Upper lobe of left lung (tissue), 6 donors: ENCODE measurements at regions not wholly inside any gene's neighbourhood (a gene's known extent, or its start where the extent isn't known, plus 50 kb on each side); places are given as distances from the start of the nearest gene placed in this dataset.
A peak's percentile ranks its signal among the peaks of the same experiment; 100 is the strongest.

ENCODE experiments used
- ATAC-seq, 2 donors: fragments of 200-7000 bp; cut with Tn5 transposase; one replicate each; pipeline ENCODE4 v1.9.1; 2022; ENCODE audit warnings: mild to moderate bottlenecking in 2 of 2, moderate library complexity in 2 of 2; ENCODE audit not compliant: low FRiP score in 2 of 2
- DNase-seq, 2 donors: peaks; one replicate each; pipeline ENCODE4 v3.0.0-alpha.2; 2019 to 2020
- H3K27ac ChIP-seq, 4 donors: fragments of 200-600 bp; sonication (generic); one replicate each; pipeline ENCODE4 v1.5.1; 2016 to 2019
- H3K27me3 ChIP-seq, 4 donors: fragments of 200-600 bp; sonication (generic); one replicate each; pipeline ENCODE4 v1.5.1; 2017 to 2019
- H3K36me3 ChIP-seq, 4 donors: fragments of 200-600 bp; sonication (generic); one replicate each; pipeline ENCODE4 v1.5.1; 2016 to 2019
- H3K4me1 ChIP-seq, 4 donors: fragments of 200-600 bp; sonication (generic); one replicate each; pipeline ENCODE4 v1.5.1; 2018 to 2019
- H3K4me3 ChIP-seq, 4 donors: fragments of 200-600 bp; sonication (generic); one replicate each; pipeline ENCODE4 v1.5.1; 2017 to 2019; ENCODE audit warnings: mild to moderate bottlenecking in 2 of 4, moderate library complexity in 1 of 4
- H3K9me3 ChIP-seq, 4 donors: fragments of 200-600 bp; sonication (generic); one replicate each; pipeline ENCODE4 v1.5.1; 2018 to 2019
- EP300 ChIP-seq, 4 donors: sonication (generic); formaldehyde crosslinking; IDR thresholded peaks; one replicate each; pipeline ENCODE4 v1.5.1; 2017; ENCODE audit warnings: antibody characterized with exemption in 4 of 4, control low read depth in 2 of 4
- POLR2A ChIP-seq, 4 donors: fragments of 450-650 bp; IDR thresholded peaks; one replicate each; pipeline ENCODE4 v1.5.1; 2016 to 2017; ENCODE audit warnings: antibody characterized with exemption in 4 of 4, mild to moderate bottlenecking in 2 of 4
- POLR2AphosphoS5 ChIP-seq, 2 donors: sonication (generic); formaldehyde crosslinking; IDR thresholded peaks; one replicate each; pipeline ENCODE4 v1.5.1; 2017; ENCODE audit warnings: antibody characterized with exemption in 2 of 2
- WGBS, 2 donors: methylation state at CpG; one replicate each; pipeline ENCODE4 v1.1.5; 2017 to 2018; 5-methylcytosine and 5-hydroxymethylcytosine counted together
- TF ChIP-seq, protein P1 (sequence below), 6 experiments: fragments of 450-650 bp in 4 of 6; fragments of 200-600 bp in 2 of 6; sonication (generic) in 2 of 6; IDR thresholded peaks; one replicate each; pipeline ENCODE4 v1.5.1; 2016 to 2019; ENCODE audit warnings: antibody characterized with exemption in 6 of 6
- donor health status: DM: no; HTN: no; CAD: no; lungs with moderate emphysema.
- donor health status: DM: no; HTN: yes; CAD: no; lungs with severe emphysema.

DNA sequence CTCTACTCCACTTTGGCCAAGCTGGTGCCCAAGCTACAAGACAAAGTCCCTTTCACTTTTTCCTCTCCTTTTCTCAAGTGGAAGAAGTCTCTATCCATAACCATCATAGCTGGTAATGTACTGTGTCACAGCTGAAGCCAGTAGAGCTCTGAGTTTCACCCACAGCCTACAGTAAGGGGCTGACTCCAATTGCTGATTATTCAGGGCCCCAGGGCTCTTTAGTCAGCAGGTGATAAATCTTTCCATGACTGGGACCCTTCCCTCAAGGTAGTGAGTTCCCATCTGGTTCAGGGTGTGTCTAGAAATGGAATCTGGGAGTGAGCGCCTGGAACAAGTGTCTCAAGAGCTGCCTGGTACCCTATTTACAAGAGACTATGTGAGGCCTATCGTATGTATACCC, 436.0 kb upstream of the CA10 start:
- DNase-seq (no peak), ATAC-seq (no peak)
- no peaks in the 10 kb centered on the region for H3K9me3 ChIP-seq
- no peak overlapping the region for H3K27ac ChIP-seq
- no peaks in the 10 kb centered on the region for H3K36me3 ChIP-seq
- 95% methylated on average over 2 of the region's 2 CpGs for WGBS, 2 donors
- no peak for TF ChIP-seq POLR2A (IDR thresholded peaks at IDR 0.05)
- no peak for TF ChIP-seq POLR2AphosphoS5 (IDR thresholded peaks at IDR 0.05)
- TF ChIP-seq, protein P1, sequence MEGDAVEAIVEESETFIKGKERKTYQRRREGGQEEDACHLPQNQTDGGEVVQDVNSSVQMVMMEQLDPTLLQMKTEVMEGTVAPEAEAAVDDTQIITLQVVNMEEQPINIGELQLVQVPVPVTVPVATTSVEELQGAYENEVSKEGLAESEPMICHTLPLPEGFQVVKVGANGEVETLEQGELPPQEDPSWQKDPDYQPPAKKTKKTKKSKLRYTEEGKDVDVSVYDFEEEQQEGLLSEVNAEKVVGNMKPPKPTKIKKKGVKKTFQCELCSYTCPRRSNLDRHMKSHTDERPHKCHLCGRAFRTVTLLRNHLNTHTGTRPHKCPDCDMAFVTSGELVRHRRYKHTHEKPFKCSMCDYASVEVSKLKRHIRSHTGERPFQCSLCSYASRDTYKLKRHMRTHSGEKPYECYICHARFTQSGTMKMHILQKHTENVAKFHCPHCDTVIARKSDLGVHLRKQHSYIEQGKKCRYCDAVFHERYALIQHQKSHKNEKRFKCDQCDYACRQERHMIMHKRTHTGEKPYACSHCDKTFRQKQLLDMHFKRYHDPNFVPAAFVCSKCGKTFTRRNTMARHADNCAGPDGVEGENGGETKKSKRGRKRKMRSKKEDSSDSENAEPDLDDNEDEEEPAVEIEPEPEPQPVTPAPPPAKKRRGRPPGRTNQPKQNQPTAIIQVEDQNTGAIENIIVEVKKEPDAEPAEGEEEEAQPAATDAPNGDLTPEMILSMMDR (IDR thresholded peaks at IDR 0.05): no peak
- TF ChIP-seq EP300 (IDR thresholded peaks at IDR 0.05): no peak
- H3K4me3 ChIP-seq: no peak overlapping the region
- H3K27me3 ChIP-seq: no peaks in the 10 kb centered on the region
- H3K4me1 ChIP-seq: no peaks in the 10 kb centered on the region

DNA sequence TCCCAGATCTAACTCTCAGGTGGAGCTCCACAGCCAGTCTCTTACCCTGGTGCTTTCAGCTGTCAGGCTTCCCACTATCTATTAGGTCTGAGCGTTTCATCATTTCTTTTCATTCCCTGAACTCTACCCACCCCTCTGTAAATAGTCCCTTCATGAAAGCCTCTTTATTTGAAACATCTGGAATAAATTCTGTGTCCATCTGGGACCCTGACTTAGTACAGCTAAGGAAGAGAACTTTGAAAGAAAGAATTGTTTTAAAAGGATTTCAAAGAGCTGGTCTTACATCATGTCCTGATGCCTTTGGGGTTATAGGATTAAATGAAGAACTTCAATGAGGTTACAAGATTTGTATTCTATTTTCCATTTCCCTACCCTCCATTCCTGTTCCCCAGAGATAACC, 388.5 kb upstream of the CA10 start:
- Histone ChIP-seq H3K27ac (no peak overlapping the region), H3K4me3 (no peak overlapping the region), H3K4me1 (no peaks in the 10 kb centered on the region), H3K36me3 (no peaks in the 10 kb centered on the region), H3K9me3 (no peaks in the 10 kb centered on the region), H3K27me3 (no peaks in the 10 kb centered on the region)
- TF ChIP-seq POLR2AphosphoS5 (IDR thresholded peaks at IDR 0.05): no peak
- TF ChIP-seq, protein P1 (IDR thresholded peaks at IDR 0.05): no peak
- no peak for TF ChIP-seq POLR2A (IDR thresholded peaks at IDR 0.05)
- TF ChIP-seq EP300 (IDR thresholded peaks at IDR 0.05): no peak
- WGBS, 2 donors: 48 to 73% methylated on average over 1 of the region's 1 CpG
- no peak for ATAC-seq
- DNase-seq: no peak

DNA sequence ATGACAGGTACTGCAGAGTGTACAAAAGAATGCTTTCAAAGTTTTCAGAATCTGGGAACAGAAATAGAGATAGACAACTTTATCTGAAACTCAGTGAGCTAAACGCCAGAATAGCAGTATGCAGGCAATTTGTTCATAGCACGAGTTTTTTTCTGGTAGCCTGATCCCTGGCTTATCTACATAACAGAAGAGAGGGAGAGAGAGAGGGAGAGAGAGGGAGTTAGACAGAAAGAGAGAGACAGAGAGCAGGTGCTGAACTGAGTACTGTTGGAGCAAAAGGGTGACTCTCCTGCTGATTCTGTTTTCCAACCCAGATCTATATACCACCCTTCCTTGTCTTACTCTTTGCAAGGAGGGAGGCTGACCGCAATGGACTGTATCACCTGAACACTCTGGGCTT, 388.0 kb upstream of the CA10 start:
- Histone ChIP-seq H3K4me3 (no peak overlapping the region), H3K27ac (no peak overlapping the region), H3K27me3 (no peaks in the 10 kb centered on the region), H3K4me1 (no peaks in the 10 kb centered on the region), H3K9me3 (no peaks in the 10 kb centered on the region), H3K36me3 (no peaks in the 10 kb centered on the region)
- no peak for DNase-seq
- 42 to 49% methylated on average over 3 of the region's 3 CpGs for WGBS, 2 donors
- TF ChIP-seq POLR2A (IDR thresholded peaks at IDR 0.05): no peak
- TF ChIP-seq, protein P1 (IDR thresholded peaks at IDR 0.05): no peak
- no peak for TF ChIP-seq POLR2AphosphoS5 (IDR thresholded peaks at IDR 0.05)
- no peak for TF ChIP-seq EP300 (IDR thresholded peaks at IDR 0.05)
- peak in 1 of 2 donors; percentile 71 for ATAC-seq

DNA sequence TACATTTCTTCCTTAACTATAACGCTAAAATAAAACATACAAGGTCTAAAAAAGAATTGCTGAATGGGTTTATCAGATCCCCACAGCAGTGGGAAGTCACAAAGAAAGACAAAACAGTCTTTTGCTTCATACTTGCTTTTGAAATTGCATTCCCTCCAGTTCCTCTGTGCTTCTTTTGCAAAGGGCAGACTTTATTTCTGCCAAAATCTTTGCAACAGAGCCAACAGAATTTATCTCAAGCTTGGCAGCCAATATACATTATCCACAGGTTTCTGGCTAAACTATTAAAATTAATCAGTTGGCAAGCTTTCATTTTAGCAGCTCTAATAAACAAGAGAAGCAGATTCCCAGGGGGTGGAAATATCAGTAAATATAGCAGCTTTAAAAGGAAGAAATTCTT, 378.9 kb upstream of the CA10 start:
- no peaks in the 10 kb centered on the region for H3K27me3 ChIP-seq
- ATAC-seq (no peak), DNase-seq (no peak)
- no peaks in the 10 kb centered on the region for H3K36me3 ChIP-seq
- H3K4me1 ChIP-seq: no peaks in the 10 kb centered on the region
- no peak overlapping the region for H3K27ac ChIP-seq
- no peak overlapping the region for H3K4me3 ChIP-seq
- H3K9me3 ChIP-seq: no peaks in the 10 kb centered on the region
- WGBS, 2 donors: 50 to 64% methylated on average over 1 of the region's 1 CpG
- no peak for TF ChIP-seq EP300 (IDR thresholded peaks at IDR 0.05)
- no peak for TF ChIP-seq POLR2A (IDR thresholded peaks at IDR 0.05)
- TF ChIP-seq, protein P1 (IDR thresholded peaks at IDR 0.05): no peak
- TF ChIP-seq POLR2AphosphoS5 (IDR thresholded peaks at IDR 0.05): no peak

- Histone ChIP-seq H3K9me3 (no peaks in the 10 kb centered on the region), H3K27me3 (no peaks in the 10 kb centered on the region), H3K4me3 (no peak overlapping the region), H3K4me1 (no peaks in the 10 kb centered on the region), H3K36me3 (no peaks in the 10 kb centered on the region), H3K27ac (no peak overlapping the region)
- 76 to 81% methylated on average over 3 to 4 of the region's 4 CpGs for WGBS, 2 donors
- no peak for TF ChIP-seq POLR2A (IDR thresholded peaks at IDR 0.05)
- TF ChIP-seq EP300 (IDR thresholded peaks at IDR 0.05): no peak
- TF ChIP-seq, protein P1 (IDR thresholded peaks at IDR 0.05): no peak
- TF ChIP-seq POLR2AphosphoS5 (IDR thresholded peaks at IDR 0.05): no peak
- ATAC-seq: peak; percentile 34 to 87
- no peak for DNase-seq
Observed at GRCh38 chr17:52536489-52536888, 378.0 kb upstream of the CA10 start.
